Thyroid gland (tissue), 4 donors: ENCODE measurements at regions not wholly inside any gene's neighbourhood (a gene's known extent, or its start where the extent isn't known, plus 50 kb on each side); places are given as distances from the start of the nearest gene placed in this dataset.

ENCODE experiments used
- DNase-seq, 2 donors: peaks; one replicate each; pipeline ENCODE4 v3.0.0-alpha.2; 2019
- H3K27ac ChIP-seq, 3 donors: fragments of 200-600 bp; sonication (generic); 1 replicate in 2 of 3; 2 replicates in 1 of 3; pipeline ENCODE4 v1.5.1; 2016 to 2019; ENCODE audit warnings: mild to moderate bottlenecking in 1 of 3, moderate library complexity in 1 of 3
- H3K27me3 ChIP-seq: fragments of 200-600 bp; sonication (generic); one replicate; pipeline ENCODE4 v1.5.1; 2019
- H3K36me3 ChIP-seq, 2 donors: fragments of 200-600 bp; sonication (generic); one replicate each; pipeline ENCODE4 v1.5.1; 2016 to 2019
- H3K4me1 ChIP-seq, 2 donors: fragments of 200-600 bp; sonication (generic); one replicate each; pipeline ENCODE4 v1.5.1; 2017 to 2019
- H3K4me3 ChIP-seq, 3 donors: fragments of 200-600 bp; sonication (generic); replicated peaks in 1 of 3; 1 replicate in 2 of 3; 2 replicates in 1 of 3; pipeline ENCODE4 v1.5.1; 2016; ENCODE audit warnings: mild to moderate bottlenecking in 1 of 3
- H3K9me3 ChIP-seq: fragments of 200-600 bp; sonication (generic); one replicate; pipeline ENCODE4 v1.5.1; 2017
- CTCF ChIP-seq, 6 experiments: fragments of 200-600 bp in 3 of 6; fragments of 450-650 bp in 3 of 6; sonication (generic) in 3 of 6; IDR thresholded peaks; one replicate each; pipeline ENCODE4 v1.5.1; 2016 to 2019; ENCODE audit warnings: antibody characterized with exemption in 6 of 6, mild to moderate bottlenecking in 2 of 6, inconsistent platforms in 1 of 6, moderate library complexity in 1 of 6
- POLR2A ChIP-seq, 2 donors: fragments of 450-650 bp; IDR thresholded peaks; one replicate each; pipeline ENCODE4 v1.6.1; 2017; ENCODE audit warnings: antibody characterized with exemption in 2 of 2, mild to moderate bottlenecking in 2 of 2, moderate library complexity in 1 of 2
- WGBS, 2 donors: methylation state at CpG; one replicate each; pipeline ENCODE4 v1.1.5; 2017; 5-methylcytosine and 5-hydroxymethylcytosine counted together
- intact Hi-C: fragments of 100-400 bp; cut with DNase I; formaldehyde crosslinking; loops from one replicate; pipeline ENCODE4 v1.15.1; 2023

GRCh38 chr1:67979532-67979931 lies 70.9 kb downstream of the DIRAS3 start:
- H3K9me3 ChIP-seq = no peaks in the 10 kb centered on the region
- no peak for DNase-seq
- H3K36me3 ChIP-seq = no peaks in the 10 kb centered on the region
- H3K4me3 ChIP-seq = no peak overlapping the region
- 90 to 91% methylated on average over 2 of the region's 2 CpGs for WGBS, 2 donors
- H3K4me1 ChIP-seq = no peaks in the 10 kb centered on the region
- intact Hi-C loops = no loop called here
- no peak for TF ChIP-seq CTCF (IDR thresholded peaks at IDR 0.05)
- no peak for TF ChIP-seq POLR2A (IDR thresholded peaks at IDR 0.05)
- no peak overlapping the region for H3K27ac ChIP-seq
- no peaks in the 10 kb centered on the region for H3K27me3 ChIP-seq

- WGBS, 2 donors = 62 to 66% methylated on average over 5 of the region's 5 CpGs
Measured at GRCh38 chr1:67978890-67979516, 71.4 kb downstream of the DIRAS3 start.

GRCh38 chr1:67977756-67978155 lies 72.7 kb downstream of the DIRAS3 start:
- 68 to 75% methylated on average over 3 of the region's 3 CpGs for WGBS, 2 donors
- H3K27ac ChIP-seq = no peak overlapping the region
- H3K4me1 ChIP-seq = no peaks in the 10 kb centered on the region
- H3K9me3 ChIP-seq = no peaks in the 10 kb centered on the region
- intact Hi-C loops = no loop called here
- no peaks in the 10 kb centered on the region for H3K36me3 ChIP-seq
- no peak overlapping the region for H3K4me3 ChIP-seq
- no peak for TF ChIP-seq POLR2A (IDR thresholded peaks at IDR 0.05)
- TF ChIP-seq CTCF (IDR thresholded peaks at IDR 0.05) = no peak
- H3K27me3 ChIP-seq = no peaks in the 10 kb centered on the region
- no peak for DNase-seq

More at GRCh38 chr1:67978890-67979516, 71.4 kb downstream of the DIRAS3 start:
- Histone ChIP-seq H3K27ac (no peak overlapping the region), H3K4me1 (no peaks in the 10 kb centered on the region), H3K4me3 (no peak overlapping the region), H3K36me3 (no peaks in the 10 kb centered on the region), H3K9me3 (no peaks in the 10 kb centered on the region), H3K27me3 (no peaks in the 10 kb centered on the region)
- no peak for DNase-seq
- intact Hi-C loops = no loop called here
- no peak for TF ChIP-seq POLR2A (IDR thresholded peaks at IDR 0.05)
- no peak for TF ChIP-seq CTCF (IDR thresholded peaks at IDR 0.05)

- Histone ChIP-seq H3K4me3 (no peak overlapping the region), H3K27ac (no peak overlapping the region), H3K36me3 (no peaks in the 10 kb centered on the region), H3K4me1 (no peaks in the 10 kb centered on the region), H3K27me3 (no peaks in the 10 kb centered on the region), H3K9me3 (no peaks in the 10 kb centered on the region)
- intact Hi-C loops = no loop called here
- TF ChIP-seq CTCF (IDR thresholded peaks at IDR 0.05) (no peak), POLR2A (IDR thresholded peaks at IDR 0.05) (no peak)
- DNase-seq = no peak
Measured at GRCh38 chr1:67973051-67973450, 77.4 kb downstream of the DIRAS3 start.

GRCh38 chr1:67970088-67970487 lies 80.3 kb downstream of the DIRAS3 start:
- H3K36me3 ChIP-seq = no peaks in the 10 kb centered on the region
- DNase-seq = no peak
- intact Hi-C loops = no loop called here
- H3K27me3 ChIP-seq = no peaks in the 10 kb centered on the region
- H3K4me3 ChIP-seq = no peak overlapping the region
- no peak overlapping the region for H3K27ac ChIP-seq
- no peak for TF ChIP-seq POLR2A (IDR thresholded peaks at IDR 0.05)
- H3K4me1 ChIP-seq = no peaks in the 10 kb centered on the region
- H3K9me3 ChIP-seq = no peaks in the 10 kb centered on the region
- whole genome bisulfite sequencing, 2 donors = 77 to 84% methylated on average over 2 of the region's 2 CpGs

- no peak for DNase-seq
- Histone ChIP-seq H3K27ac (no peak overlapping the region), H3K9me3 (no peaks in the 10 kb centered on the region), H3K4me1 (no peaks in the 10 kb centered on the region), H3K27me3 (no peaks in the 10 kb centered on the region), H3K4me3 (no peak overlapping the region), H3K36me3 (no peaks in the 10 kb centered on the region)
- intact Hi-C loops = no loop called here
- TF ChIP-seq CTCF (IDR thresholded peaks at IDR 0.05) (no peak), POLR2A (IDR thresholded peaks at IDR 0.05) (no peak)
- 89 to 93% methylated on average over 2 of the region's 2 CpGs for WGBS, 2 donors
Measured at GRCh38 chr1:67969446-67969845, 81.0 kb downstream of the DIRAS3 start.
